Uterus (tissue), 2 donors: ENCODE measurements at regions not wholly inside any gene's neighbourhood (a gene's known extent, or its start where the extent isn't known, plus 50 kb on each side); places are given as distances from the start of the nearest gene placed in this dataset.

Source experiments
- CTCF ChIP-seq, 4 experiments: fragments of 200-600 bp in 2 of 4; fragments of 450-650 bp in 2 of 4; sonication (generic) in 2 of 4; IDR thresholded peaks; one replicate each; pipeline ENCODE4 v1.5.1; 2016 to 2019; ENCODE audit warnings: antibody characterized with exemption in 4 of 4, mild to moderate bottlenecking in 2 of 4, moderate library complexity in 1 of 4
- POLR2A ChIP-seq, 2 donors: fragments of 450-650 bp; IDR thresholded peaks; one replicate each; pipeline ENCODE4 v1.6.1; 2016; ENCODE audit warnings: antibody characterized with exemption in 2 of 2, mild to moderate bottlenecking in 1 of 2, moderate library complexity in 1 of 2

GRCh38 chr12:28933864-28934527 is 215.1 kb upstream of the FAR2 start:
- no peak for TF ChIP-seq CTCF (IDR thresholded peaks at IDR 0.05)
- no peak for TF ChIP-seq POLR2A (IDR thresholded peaks at IDR 0.05)
